ENCODE measurements at regions not wholly inside any gene's neighbourhood (a gene's known extent, or its start where the extent isn't known, plus 50 kb on each side); places are given as distances from the start of the nearest gene placed in this dataset.

DNA sequence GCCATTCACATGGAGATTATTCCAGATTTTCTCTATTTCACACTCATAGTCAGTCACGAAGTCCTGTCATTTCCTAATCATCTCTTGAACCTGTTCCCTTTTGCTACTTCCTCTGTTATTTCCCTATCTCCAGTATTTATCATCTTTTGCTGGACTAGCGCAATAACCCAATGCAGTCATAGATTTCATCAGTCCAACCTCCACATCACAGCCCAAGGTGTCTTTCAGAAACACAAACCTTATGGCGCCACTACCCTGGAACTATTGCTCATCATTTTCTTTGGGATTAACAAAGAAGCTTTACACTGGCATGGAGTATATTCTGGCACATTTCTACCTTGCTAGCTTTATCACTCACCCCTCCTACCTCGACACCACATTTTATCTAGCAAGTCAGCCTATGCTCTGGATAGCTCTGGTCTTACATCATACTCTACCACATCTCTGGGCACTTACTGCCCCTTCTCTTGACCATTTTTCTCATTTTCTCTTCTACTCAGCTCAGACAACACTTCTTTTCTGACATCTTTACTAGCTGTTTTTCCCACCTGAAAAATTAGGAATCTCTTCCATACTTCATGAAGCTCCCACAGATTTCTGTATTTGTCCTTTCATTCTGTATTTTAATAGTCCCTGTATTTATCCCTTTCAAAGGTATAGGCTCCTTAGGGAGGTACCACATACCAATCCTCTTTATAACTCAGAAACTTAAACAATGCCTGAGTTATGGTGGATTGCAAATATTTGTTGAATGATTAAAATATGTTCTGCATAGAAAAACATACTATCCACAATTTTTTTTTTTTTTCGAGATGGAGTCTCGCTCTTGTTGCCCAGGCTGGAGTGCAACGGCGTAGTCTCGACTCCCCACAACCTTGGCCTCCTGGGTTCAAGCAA lies 534.7 kb downstream of the KLF12 start:
- no peak for DNase-seq

- DNase-seq: no peak
Measured at GRCh38 chr13:73598020-73598712, 536.0 kb downstream of the KLF12 start.

DNA sequence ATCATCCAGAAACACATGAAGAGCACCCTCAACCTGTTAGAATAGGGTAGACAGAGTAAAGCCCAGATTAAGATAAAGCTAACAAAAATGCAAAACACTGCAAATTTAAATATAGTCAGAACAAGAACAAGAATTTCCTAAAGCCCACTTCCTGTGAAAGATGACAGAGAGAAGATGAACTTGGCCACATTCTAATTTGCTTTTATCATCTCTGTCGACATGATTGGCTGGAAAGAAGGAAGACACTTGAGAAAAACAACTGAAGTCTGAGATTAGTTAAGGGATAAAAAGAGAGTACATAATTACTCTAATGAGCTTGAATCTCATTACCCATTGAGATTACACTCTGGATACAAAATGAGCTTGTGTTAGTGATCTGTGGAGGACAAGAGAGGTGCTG lies 537.6 kb downstream of the KLF5 start:
- no peak for DNase-seq

DNA sequence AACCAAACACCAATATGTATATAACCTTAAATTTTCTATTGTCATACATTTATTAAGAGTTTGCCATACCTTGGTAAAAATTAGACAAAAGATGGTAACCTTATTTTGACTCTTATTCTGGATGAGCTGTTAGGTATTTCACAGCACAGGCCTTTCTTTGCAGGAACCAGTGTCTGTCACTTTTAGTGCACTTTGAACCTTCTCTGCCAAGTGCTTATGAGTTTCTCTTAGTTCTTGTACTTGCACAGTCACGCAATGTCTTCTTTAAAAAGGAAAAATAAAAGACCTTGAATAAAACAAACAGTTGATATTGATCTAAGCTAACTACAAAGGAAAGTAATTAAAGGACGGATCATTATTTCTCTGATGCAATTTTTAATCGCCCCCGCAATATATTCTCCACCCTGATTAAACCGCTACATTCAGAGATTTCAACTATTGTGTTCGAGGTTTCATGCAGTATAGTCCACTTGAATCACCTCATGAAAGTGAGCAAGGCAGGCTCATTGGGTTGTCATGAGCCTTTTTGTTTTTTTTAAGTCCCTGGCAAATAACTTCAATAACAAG lies 534.5 kb downstream of the KLF5 start:
- DNase-seq: no peak

DNA sequence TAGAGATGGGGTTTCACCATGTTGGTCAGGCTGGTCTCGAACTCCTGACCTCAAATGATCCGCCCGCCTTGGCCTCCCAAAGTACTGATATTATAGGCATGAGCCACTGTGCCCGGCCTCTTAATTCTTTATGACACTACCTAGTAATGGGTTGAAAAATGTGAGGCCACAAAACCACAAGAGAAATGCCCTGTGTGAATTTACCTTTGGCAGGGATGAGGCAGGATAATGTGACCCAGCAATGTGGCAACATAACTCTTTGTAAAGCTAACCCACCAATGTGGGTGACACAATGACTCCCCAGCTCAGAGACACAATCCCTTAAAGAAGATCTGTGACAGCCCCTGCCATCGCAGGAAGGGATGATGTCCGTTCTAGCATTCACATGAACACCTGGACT lies 533.1 kb downstream of the KLF5 start:
- DNase-seq: no peak

DNA sequence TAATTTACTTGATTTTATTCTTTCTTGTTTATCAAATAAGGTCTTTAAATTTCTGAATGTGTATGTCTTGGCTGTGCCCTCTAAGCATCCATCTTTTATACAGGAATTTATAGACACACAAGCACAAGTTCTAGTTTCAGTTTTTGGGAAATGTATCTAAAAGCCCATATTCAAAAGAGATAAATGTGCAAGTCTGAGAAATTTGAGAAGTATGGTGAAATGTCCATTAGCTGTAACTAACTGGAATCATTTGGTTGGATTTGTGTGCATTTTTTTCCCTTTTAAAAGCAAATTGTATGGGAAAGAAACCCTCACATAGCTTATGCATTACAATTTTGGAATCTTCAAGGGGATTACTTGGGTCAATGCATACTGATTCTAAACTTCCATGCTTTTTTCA lies 532.0 kb downstream of the KLF5 start:
- no peak for DNase-seq

DNA sequence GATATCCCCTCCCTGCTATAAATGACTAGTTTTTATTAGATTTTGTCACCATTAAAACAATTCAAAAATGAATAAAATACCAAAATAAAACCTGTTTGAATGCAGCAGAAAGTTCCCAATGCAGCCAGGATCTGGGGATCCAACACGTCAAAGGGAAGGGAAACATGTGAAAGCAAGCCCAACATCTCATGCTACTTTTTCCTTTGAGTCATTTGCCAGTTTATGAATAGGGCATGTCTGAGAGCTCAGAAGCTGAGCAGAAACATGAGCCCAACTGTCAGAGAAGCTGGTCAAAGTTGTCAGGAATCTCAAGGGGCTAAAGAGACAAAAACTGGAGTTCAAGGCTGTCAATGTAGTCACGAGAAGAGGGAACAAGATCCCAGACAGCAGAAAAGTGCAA lies 526.4 kb downstream of the KLF5 start:
- no peak for DNase-seq

- no peak for DNase-seq
Measured at GRCh38 chr13:73583331-73583730, 524.5 kb downstream of the KLF5 start.

DNA sequence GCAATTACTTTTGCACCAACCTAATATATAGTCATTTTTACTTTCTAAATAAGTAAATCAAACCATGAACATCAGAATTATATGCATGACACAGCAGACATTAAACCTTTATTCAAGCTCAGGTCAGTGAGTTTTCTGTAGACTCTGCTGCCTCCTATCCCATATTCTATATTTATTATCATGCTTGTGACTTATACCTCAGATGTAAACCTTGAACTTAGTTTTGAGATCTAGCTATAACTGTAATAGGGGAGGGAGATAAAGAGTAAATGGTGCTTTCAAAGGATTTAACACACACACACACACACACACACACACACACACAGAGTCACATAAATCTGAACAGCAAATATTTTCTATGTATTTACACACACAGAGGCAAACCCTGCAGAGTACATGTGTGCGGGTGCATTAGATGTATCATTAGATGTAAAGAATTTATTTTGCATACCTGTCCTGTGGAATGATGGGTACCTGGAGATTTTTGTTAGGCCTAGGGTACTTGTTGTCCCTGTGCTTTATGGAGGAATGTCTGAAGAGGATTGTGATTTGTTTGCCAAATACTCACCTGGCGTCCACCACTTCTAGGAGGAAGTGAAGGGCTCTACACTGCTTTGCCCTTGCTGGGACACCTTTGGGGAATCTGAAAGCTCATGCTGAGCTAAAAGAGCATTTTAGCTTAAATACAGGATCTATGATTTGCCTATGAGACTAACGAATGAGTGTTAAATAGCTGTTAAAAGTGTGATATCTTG lies 521.9 kb downstream of the KLF5 start:
- no peak for DNase-seq

DNA sequence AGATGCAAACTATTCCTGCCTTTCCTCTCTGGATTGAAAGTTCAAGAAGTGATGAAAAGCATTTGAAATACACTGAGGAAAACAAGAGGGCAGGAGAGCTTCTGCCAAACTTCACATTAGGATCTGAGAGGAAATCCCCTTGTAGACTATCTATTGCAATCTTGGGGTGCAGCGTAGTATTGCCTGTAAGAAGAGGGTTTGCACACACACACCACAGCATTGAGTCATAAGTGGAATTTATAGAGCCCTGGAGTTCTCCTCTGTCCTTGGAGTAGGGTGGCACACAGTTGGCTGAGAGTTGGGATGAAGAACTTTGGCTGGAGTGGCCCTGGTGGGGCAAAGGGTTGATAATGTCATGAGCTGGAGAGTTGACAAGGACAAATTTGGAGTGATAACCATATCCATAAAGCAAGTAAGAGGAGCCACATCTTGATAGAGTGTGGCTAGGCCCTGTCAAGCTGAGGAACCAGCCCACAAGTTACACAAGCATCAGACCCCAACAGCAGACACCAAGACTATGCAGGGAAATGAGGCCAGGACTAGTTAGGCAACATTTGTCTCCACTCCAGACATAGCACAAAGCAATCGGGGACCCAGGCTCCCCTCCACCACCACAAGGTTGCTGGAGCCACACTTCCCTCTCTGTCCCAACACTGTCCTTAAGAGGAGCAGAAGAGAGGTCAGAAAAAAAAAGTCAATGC lies 520.9 kb downstream of the KLF5 start:
- no peak for DNase-seq

GRCh38 chr13:73578251-73578875 lies 519.6 kb downstream of the KLF5 start:
- no peak for DNase-seq

DNA sequence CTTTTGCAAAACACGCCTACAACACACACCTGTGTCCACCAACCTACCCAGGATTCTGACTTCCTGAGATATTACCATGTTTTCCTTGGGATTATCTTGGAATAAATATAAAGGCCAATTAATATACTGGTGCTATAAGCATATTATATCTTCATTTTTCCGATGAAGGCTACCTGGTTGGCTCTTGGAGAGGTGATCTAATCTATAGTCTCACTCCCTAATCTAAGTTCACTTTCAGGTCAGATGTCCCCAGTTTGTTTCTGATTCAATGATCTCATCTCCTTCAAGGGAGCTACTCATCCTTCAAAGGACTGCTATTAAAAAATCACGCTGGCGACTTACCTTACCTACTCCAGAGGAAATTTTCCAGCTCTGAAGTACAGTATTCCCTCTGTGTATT lies 517.5 kb downstream of the KLF5 start:
- DNase-seq: no peak

- no peak for DNase-seq
Measured at GRCh38 chr13:73572824-73573223, 514.0 kb downstream of the KLF5 start.

GRCh38 chr13:73571376-73571775 lies 512.6 kb downstream of the KLF5 start:
- no peak for DNase-seq

GRCh38 chr13:73556902-73557301 lies 498.1 kb downstream of the KLF5 start:
- no peak for DNase-seq

DNA sequence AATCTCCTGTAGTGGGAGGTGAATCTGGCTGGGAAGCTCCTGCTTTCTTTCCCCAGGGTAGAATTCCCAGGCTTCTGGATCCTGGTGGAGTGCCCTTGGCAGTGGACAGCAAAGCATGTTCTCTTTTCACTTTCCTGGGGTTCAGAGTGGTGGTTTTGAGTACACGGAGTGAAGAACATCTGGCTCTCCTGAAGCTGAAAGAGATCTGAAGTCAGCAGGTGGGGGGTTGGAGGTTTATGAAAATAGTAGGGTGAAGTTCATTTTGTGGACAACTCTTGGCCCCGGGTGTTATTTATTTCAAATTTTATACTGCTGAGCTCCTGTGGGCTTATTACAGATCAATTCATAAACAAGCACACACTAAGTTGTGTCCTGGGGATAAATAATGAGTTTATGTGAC lies 497.3 kb downstream of the KLF5 start:
- DNase-seq: no peak

DNA sequence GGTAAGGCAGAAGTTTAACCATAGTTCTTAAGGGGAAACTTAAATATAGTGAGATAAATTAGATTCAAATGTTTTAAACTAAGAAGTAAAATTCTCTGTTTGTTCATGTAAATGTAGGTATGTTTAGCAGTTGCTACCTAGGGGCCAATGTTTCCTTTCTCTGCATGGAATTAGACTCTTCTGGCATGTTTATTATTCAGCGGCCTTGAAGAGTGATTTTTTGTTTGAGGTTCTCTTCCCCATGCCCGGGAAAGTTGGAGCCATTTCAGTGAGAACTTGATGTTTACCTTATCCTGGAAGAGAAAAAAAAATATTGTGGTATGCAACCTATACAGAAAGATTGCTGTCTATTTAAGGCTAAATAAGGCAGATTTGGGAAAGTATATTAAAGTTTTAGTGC lies 492.9 kb downstream of the KLF5 start:
- DNase-seq: no peak

DNA sequence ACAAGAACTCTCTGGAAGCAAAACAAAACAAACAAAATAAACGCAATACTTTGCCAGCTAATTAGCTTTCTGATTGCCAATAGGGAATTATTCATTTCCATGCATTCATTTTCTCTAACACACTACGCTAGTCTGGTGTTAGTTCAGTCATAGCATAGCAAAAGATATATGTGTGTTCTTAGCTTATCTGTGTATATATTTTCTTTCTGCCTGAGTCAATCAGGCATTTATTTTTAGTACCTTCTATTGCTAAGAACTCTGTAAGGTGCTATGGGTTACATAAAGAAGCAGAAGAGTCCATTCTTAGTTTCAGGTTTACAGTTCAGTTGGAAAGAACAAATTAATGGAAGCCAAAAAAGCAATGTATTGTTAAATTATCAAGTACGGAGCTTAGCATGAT lies 490.9 kb downstream of the KLF5 start:
- DNase-seq: no peak

- no peak for DNase-seq
Measured at GRCh38 chr13:73548449-73548848, 489.6 kb downstream of the KLF5 start.

DNA sequence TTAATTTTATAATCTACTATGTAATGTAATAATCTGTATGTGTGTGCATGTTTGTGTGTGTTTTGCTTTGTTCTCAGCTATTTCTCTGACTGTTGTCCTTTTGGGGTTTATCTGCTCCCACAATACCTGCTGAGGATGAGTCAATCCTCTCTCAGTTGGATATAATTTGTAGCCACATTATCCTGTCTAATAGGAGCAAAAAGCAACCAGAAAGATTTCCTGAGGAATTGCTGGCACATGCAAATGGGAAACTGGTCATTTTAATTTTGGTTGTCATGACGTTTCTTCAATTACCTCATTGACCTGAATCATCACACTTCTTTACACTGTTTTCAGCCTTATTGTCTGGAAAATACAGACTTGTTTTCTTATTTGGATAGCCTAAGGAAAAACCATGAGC lies 488.4 kb downstream of the KLF5 start:
- DNase-seq: no peak

GRCh38 chr13:73544175-73544574 lies 485.4 kb downstream of the KLF5 start:
- DNase-seq: no peak

- no peak for DNase-seq
Measured at GRCh38 chr13:73542446-73542845, 483.6 kb downstream of the KLF5 start.
